WTC11 (cell line): ENCODE measurements at regions not wholly inside any gene's neighbourhood (a gene's known extent, or its start where the extent isn't known, plus 50 kb on each side); places are given as distances from the start of the nearest gene placed in this dataset.

Source experiments
- ATAC-seq: fragments of 200-7000 bp; cut with Tn5 transposase; 2 replicates; pipeline ENCODE4 v1.10.0; 2021; ENCODE audit warnings: mild to moderate bottlenecking, moderate library complexity
- CTCF ChIA-PET: fragments of 300-600 bp; sonication (Branson Sonifier 250); formaldehyde crosslinking; loops from one replicate; lab custom pipeline; 2021; ENCODE audit warnings: antibody characterized with exemption; lab: Charles Lee
- POLR2A ChIA-PET: fragments of 350-600 bp; sonication (Branson Sonifier 250); formaldehyde crosslinking; loops from one replicate; lab custom pipeline; 2021; ENCODE audit warnings: antibody characterized with exemption; lab: Charles Lee
- DNase-seq: peaks from one replicate; pipeline ENCODE4 v3.0.0; 2021; ENCODE audit warnings: low spot score
- H3K27ac Mint-ChIP-seq: 2 replicates; pipeline ENCODE4 v1.8.0; 2021; ENCODE audit warnings: mixed read lengths
- H3K27me3 Mint-ChIP-seq: 2 replicates; pipeline ENCODE4 v1.8.0; 2021; ENCODE audit warnings: low read depth, mild to moderate bottlenecking, moderate library complexity, mixed read lengths
- H3K36me3 Mint-ChIP-seq: 2 replicates; pipeline ENCODE4 v1.8.0; 2021; ENCODE audit warnings: mixed read lengths
- H3K4me1 Mint-ChIP-seq: 2 replicates; pipeline ENCODE4 v1.8.0; 2022; ENCODE audit warnings: mixed read lengths
- H3K4me3 Mint-ChIP-seq: 2 replicates; pipeline ENCODE4 v1.8.0; 2021; ENCODE audit warnings: mild to moderate bottlenecking, moderate library complexity, mixed read lengths
- H3K9me3 Mint-ChIP-seq: 2 replicates; pipeline ENCODE4 v1.8.0; 2021; ENCODE audit warnings: mixed read lengths
- ARID4B ChIP-seq: sonication (generic); formaldehyde crosslinking; IDR thresholded peaks from 2 replicates; pipeline ENCODE4 v1.8.0; 2023; ENCODE audit warnings: missing genetic modification reagents, mild to moderate bottlenecking, borderline replicate concordance
- GRHL2 ChIP-seq: fragments of 250-450 bp; sonication (Bioruptor Pico); IDR thresholded peaks from 2 replicates; pipeline ENCODE4 v1.8.0; 2022; ENCODE audit warnings: mild to moderate bottlenecking, moderate library complexity; ENCODE audit not compliant: insufficient replicate concordance, severe bottlenecking
- MAX ChIP-seq: sonication (generic); formaldehyde crosslinking; IDR thresholded peaks from 2 replicates; pipeline ENCODE4 v1.8.0; 2022; ENCODE audit warnings: mild to moderate bottlenecking, missing genetic modification reagents
- NFATC4 ChIP-seq: fragments of 250-450 bp; sonication (Bioruptor Pico); IDR thresholded peaks from 2 replicates; pipeline ENCODE4 v1.9.0; 2021; ENCODE audit warnings: mild to moderate bottlenecking
- NFE2L1 ChIP-seq: sonication (generic); formaldehyde crosslinking; IDR thresholded peaks from 2 replicates; pipeline ENCODE4 v1.8.1; 2023; ENCODE audit warnings: missing genetic modification reagents
- PREB ChIP-seq: sonication (generic); formaldehyde crosslinking; IDR thresholded peaks from 2 replicates; pipeline ENCODE4 v1.8.1; 2022; ENCODE audit warnings: mild to moderate bottlenecking, missing genetic modification reagents, moderate library complexity, borderline replicate concordance
- STAT6 ChIP-seq: sonication (generic); formaldehyde crosslinking; conservative IDR thresholded peaks from 2 replicates; pipeline ENCODE4 v1.8.1; 2023; ENCODE audit warnings: mild to moderate bottlenecking, low read depth, missing genetic modification reagents, moderate library complexity
- TEAD4 ChIP-seq: sonication (generic); formaldehyde crosslinking; IDR thresholded peaks from 2 replicates; pipeline ENCODE4 v1.8.0; 2022; ENCODE audit warnings: mild to moderate bottlenecking, missing genetic modification reagents
- USF1 ChIP-seq: sonication (generic); formaldehyde crosslinking; IDR thresholded peaks from 2 replicates; pipeline ENCODE4 v1.8.0; 2022; ENCODE audit warnings: mild to moderate bottlenecking, missing genetic modification reagents
- ZBTB43 ChIP-seq: sonication (generic); formaldehyde crosslinking; IDR thresholded peaks from 2 replicates; pipeline ENCODE4 v1.8.1; 2023; ENCODE audit warnings: mild to moderate bottlenecking, missing genetic modification reagents
- ZMAT4 ChIP-seq: fragments of 250-450 bp; sonication (Bioruptor Pico); IDR thresholded peaks from 2 replicates; pipeline ENCODE4 v1.9.0; 2021; ENCODE audit warnings: mild to moderate bottlenecking
- ZNF219 ChIP-seq: sonication (generic); formaldehyde crosslinking; IDR thresholded peaks from 2 replicates; pipeline ENCODE4 v1.8.0; 2023; ENCODE audit warnings: missing genetic modification reagents, mild to moderate bottlenecking, borderline replicate concordance
- ZNF232 ChIP-seq: sonication (generic); formaldehyde crosslinking; IDR thresholded peaks from 2 replicates; pipeline ENCODE4 v1.8.0; 2022; ENCODE audit warnings: mild to moderate bottlenecking, missing genetic modification reagents
- ZNF416 ChIP-seq: fragments of 250-450 bp; sonication (Bioruptor Pico); IDR thresholded peaks from 2 replicates; pipeline ENCODE4 v1.9.0; 2021; ENCODE audit warnings: mild to moderate bottlenecking, inconsistent platforms
- ZNF423 ChIP-seq: fragments of 250-450 bp; sonication (Bioruptor Pico); IDR thresholded peaks from 2 replicates; pipeline ENCODE4 v2.1.2; 2022; ENCODE audit warnings: mild to moderate bottlenecking, moderate library complexity
- ZNF532 ChIP-seq: fragments of 250-450 bp; sonication (Bioruptor Pico); IDR thresholded peaks from 2 replicates; pipeline ENCODE4 v1.9.0; 2021; ENCODE audit warnings: mild to moderate bottlenecking, borderline replicate concordance

GRCh38 chr9:82122731-82123130, 134.2 kb downstream of the SPATA31D1 start:
- DNase-seq (no peak), ATAC-seq (no peak)
- H3K36me3 Mint-ChIP-seq: no peaks in the 10 kb centered on the region
- ChIA-PET POLR2A (no interaction called here), CTCF (no interaction called here)
- peaks cover 1% of the 10 kb centered on the region for H3K4me1 Mint-ChIP-seq
- no peak for TF ChIP-seq ZNF423 (CRISPR knock-in tag)
- no peak for TF ChIP-seq NFATC4
- no peak for TF ChIP-seq ZNF532 (CRISPR knock-in tag)
- TF ChIP-seq NFE2L1 (CRISPR knock-in tag): no peak
- TF ChIP-seq MAX (CRISPR knock-in tag): no peak
- TF ChIP-seq USF1 (CRISPR knock-in tag): no peak
- no peak overlapping the region for H3K27ac Mint-ChIP-seq
- H3K4me3 Mint-ChIP-seq: no peak overlapping the region
- H3K27me3 Mint-ChIP-seq: no peaks in the 10 kb centered on the region
- H3K9me3 Mint-ChIP-seq: no peaks in the 10 kb centered on the region

- TF ChIP-seq ZMAT4 (no peak), TEAD4 (no peak), ZNF232 (CRISPR knock-in tag) (no peak), ZNF219 (CRISPR knock-in tag) (no peak), PREB (CRISPR knock-in tag) (no peak), ZBTB43 (no peak), STAT6 (CRISPR knock-in tag) (no peak), ZNF416 (CRISPR knock-in tag) (no peak), GRHL2 (CRISPR knock-in tag) (no peak), NFATC4 (no peak), ARID4B (CRISPR knock-in tag) (no peak)
- Mint-ChIP-seq H3K27ac (no peak overlapping the region), H3K4me1 (no peaks in the 10 kb centered on the region), H3K36me3 (no peaks in the 10 kb centered on the region), H3K4me3 (no peak overlapping the region), H3K9me3 (no peaks in the 10 kb centered on the region), H3K27me3 (no peaks in the 10 kb centered on the region)
- ChIA-PET CTCF (no interaction called here), POLR2A (no interaction called here)
- ATAC-seq (no peak), DNase-seq (no peak)
These were observed 135.5 kb downstream of the SPATA31D1 start for GRCh38 chr9:82124090-82124489.
